Cerebellar cortex (tissue), 1 donor: ENCODE measurements at regions not wholly inside any gene's neighbourhood (a gene's known extent, or its start where the extent isn't known, plus 50 kb on each side); places are given as distances from the start of the nearest gene placed in this dataset.
"Not testable (repeated sequence)": the region's sequence is repeated elsewhere in the genome, so short reads cannot be mapped to it uniquely, and the experiment has no call there.

Experiments used
- DNase-seq: peaks from one replicate; pipeline ENCODE4 v3.0.0-alpha.2; 2015; ENCODE audit warnings: low spot score

DNA sequence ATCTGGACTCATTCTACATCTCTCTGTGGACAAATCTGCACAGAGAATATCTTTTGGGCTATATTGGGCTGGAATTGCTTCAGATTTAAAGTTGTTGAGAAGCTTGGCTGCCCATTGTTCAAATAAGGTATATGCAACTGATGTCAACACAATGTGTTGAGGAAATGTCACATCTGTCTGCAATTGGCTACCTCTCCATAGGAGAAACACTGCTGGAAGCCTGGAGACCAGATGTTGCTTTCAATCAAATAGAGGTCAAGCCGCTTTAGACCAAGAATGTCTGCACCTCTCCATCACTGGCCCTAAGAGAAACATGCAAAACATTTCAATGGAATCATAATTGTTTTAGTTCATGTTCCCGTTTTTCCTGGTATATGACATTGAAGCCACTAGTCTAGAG lies 720.2 kb downstream of the SLC4A3 start:
- DNase-seq, result no peak

DNA sequence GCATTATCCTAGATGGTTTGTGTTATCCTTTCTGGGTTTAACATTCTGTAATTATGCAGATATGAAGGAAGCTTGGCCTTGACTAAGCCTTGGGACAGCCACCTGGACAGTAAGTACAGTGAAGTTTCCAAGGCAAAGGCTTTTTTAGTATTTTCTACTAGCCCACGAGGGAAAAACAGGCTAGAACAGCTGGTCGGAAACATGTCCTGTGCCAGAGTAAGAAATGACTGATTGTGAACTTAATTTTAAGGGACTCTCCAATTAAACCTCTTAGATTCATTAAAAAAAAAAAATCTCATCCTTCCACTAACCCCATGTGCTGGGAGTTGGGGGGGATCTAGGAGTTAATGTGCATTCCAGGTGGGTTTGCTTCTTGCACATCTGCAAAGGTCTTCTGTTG lies 720.8 kb downstream of the SLC4A3 start:
- no peak for DNase-seq

DNA sequence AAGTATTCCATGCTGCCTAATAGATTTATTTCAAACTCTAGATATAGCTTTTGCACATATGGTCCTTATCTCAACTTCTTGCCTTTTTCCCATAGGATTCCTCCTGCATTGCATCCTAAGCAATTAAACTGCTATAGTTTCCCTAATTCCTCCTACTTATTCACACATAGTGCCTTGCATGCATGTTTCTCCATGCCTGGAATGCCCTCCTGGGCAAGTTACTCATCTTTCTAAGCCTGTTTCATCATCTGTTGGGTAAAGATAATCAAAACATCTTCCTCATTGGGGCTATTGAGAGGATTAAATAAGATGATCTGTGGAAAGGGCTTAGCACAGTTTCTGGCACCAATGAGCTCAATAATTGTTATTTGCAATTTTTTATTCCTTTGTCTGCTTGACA lies 726.5 kb downstream of the SLC4A3 start:
- no peak for DNase-seq

DNA sequence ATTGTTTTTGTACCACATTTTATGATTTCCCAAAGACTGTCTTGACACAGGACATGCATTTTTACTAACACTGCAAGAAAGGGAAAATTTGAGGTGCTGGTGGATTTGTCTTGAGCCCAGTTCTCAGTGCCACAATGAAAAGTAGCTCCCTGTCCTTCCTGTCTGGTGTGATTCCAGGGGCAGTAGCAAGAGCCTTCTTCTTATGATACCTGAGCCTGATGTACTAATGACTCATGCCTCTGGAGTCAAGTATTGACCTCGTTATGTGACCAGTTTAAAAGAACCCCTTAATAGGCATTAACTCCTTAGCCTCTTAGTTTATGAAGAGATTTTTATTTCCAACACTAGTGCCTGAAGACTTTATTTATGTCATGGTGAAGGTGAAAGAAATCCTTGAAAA lies 728.6 kb downstream of the SLC4A3 start:
- no peak for DNase-seq

DNA sequence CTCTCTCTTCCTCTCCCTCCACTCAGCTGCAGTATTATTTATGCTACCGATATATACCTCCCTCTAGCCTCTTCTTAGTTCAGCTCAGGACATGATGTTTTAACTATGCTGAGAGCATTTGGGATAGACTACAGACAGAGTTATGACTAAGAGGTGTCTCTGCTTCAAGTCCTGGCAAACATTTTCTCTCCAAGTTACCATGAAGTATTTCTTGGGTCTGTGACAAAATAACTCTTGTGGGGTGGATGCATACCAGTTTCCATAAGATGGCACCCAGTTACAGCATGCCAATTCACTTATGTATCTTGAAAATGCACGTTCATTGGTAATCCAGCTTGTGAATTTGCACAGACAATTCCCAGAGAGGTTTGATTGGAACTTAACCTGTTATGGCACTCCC lies 737.6 kb downstream of the SLC4A3 start:
- DNase-seq, result no peak

DNA sequence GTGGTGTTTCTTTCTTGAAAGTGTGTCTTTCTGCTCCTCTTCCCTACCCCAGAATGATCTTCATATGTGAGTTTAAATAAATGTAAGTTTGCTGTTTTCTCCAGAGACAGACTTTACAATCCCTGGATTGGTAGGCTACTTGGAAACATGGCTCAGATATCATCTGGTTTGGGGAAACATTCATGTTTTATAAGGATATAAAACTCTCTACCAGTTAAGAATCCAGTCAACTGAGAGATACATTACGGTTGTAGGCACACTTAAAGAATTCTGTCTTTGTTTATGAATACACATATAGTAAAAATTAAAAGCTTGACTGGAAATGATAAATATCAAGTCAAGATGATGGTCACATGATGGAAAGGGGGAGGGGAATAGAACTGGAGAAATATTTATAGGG lies 739.3 kb downstream of the SLC4A3 start:
- no peak for DNase-seq

DNA sequence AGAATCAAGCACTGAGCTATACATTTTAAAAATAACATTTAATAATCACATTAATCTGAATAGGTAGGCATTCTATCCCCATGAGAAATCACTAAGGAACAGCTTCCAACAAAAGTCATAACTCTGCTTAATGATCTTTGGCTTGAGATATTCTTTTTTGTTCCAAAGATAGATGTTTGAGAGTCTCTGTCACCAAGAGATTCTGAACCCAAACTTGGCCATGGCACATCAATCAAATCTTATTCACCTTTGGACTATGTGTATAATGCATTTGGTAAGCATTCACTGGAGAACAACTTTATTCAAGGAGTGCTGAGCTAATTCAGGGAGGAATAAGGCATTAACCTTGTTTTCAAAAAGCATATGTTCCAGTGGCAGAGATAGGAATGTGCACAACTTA lies 743.3 kb downstream of the SLC4A3 start:
- DNase-seq, result no peak

DNA sequence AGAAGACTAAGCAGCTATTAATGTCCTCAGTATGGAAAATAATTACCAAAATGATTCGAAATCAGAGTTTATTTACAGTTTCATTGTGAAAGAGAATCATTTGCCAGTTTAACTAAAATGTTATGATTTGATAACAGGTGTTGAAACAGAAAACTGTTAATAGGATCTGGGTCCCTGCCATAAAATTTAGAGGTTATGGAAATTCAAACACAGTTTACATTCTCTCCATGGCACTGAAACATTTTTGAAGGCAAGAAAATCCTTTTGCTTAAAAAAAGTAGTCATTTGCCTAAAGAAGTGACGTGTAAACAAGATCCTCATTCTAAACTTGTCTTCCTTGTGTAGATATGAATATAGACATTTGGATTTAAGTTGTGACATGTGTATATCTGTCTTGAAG lies 743.8 kb downstream of the SLC4A3 start:
- no peak for DNase-seq

DNA sequence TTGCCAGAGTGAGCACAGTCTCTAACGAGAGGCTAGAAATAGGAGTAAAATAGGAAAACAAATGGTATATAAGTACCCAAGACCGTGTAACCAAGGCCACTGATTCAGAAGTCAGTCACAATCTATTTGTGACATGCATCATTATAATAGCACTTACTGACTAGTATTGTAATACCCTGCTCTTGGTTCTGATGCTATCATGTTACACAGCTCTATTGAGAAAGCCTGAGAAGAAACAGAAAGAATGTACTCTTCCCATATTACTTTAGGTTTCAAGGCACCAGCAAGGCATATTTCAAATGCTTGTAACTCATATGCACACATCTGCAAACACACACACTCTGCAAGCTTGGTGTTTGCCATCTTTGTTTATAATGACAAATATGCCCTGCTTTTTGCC lies 746.4 kb downstream of the SLC4A3 start:
- DNase-seq, result no peak

DNA sequence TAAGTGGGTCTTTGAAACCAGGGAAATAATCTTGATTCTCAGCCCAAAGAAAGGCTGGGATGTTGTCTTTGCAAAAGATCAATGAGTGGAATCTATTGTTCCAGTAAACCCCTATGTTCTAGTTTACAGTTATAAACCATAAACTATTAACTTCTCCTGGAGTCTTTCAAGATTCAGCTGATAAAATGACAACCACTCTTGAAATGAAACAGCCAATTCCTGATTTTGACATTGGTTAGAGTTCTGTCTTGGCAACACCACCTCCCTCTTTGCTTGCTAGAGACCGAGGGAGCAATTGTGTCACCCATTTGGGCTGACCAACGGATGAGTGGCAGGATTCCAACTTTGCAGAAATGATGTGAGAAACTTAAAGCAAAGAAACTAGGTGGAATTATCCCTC lies 746.9 kb downstream of the SLC4A3 start:
- DNase-seq, result no peak

DNA sequence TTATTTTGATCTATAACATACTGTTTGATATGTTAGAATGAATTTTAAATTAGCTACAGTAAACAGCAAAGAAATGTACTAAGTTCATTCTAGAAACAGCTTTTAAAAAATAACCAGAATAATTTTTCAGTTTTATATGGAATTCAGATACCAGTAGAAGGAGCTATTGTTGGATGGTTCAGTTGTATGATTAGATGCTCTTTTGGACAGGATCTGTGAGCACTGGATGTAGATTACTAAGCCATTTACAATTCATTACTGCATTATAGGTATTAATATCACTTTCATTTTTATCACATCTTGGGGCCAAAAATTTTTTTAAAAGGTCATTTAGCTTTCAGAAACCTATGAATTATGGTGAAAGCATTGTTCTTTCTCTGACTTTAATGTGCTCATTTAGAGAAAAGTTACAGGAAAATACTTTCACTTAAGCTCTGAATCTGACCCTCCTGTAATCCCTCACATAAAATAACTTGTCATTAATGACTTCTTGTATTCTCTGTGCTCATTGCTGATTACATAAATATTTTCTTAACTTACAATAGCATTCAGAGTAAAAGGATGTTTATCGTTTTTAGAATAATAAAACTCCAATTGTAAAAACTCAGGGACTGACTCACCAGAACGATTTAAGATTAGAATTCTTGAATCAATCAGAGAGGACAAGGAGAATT lies 750.2 kb downstream of the SLC4A3 start:
- no peak for DNase-seq

DNA sequence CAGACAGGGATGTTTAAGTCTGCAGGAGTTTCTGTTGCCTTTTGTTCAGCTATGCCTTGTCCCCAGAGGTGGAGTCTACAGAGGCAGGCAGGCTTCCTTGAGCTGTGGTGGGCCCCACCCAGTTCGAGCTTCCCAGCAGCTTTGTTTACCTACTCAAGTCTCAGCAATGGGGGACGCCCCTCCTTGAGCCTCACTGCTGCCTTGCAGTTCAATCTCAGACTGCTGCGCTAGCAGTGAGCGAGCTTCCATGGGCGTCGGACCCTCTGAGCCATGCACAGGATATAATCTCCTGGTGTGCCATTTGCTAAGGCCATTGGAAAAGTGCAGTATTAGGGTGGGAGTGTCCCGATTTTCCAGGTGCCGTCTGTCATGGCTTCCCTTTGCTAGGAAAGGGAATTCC lies 760.3 kb downstream of the SLC4A3 start:
- not testable (repeated sequence) for DNase-seq

DNA sequence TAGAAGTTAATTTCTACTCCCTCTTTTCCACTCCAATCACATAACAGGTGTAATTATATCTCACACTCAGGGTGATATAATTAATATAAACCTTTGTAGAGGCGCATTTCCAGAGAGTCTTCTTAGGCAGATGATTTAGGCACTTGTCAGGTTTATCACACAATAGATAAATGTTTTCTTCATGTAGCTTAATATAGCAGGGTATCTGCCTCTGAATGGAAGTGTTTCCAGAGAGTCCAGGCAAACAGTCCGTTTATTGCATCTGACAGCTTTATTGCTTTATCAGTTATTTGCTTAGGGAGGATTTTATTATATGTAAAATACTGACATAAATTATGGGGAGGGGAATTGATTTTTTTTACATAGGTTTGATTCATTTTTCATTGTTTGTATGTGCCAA lies 766.3 kb downstream of the SLC4A3 start:
- no peak for DNase-seq

DNA sequence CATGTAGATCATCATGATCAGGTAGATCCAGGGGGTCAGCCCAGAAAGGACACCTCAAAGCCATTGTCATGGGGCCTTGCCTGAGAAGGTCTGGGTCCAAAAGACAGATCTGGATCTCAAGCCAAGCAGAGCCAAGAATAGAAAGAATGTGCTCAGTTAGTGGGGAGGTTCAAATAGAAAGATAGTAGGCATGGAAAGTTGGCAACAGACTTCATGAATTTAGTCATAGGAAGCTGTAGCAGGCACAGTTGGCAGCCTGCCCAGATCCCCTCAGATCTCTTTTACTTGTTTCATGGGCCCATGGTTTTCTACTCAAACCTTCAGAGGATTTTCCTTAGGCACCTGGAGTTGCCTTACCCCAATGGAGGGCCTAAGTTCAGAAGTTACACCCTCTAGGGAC lies 767.0 kb downstream of the SLC4A3 start:
- no peak for DNase-seq

DNA sequence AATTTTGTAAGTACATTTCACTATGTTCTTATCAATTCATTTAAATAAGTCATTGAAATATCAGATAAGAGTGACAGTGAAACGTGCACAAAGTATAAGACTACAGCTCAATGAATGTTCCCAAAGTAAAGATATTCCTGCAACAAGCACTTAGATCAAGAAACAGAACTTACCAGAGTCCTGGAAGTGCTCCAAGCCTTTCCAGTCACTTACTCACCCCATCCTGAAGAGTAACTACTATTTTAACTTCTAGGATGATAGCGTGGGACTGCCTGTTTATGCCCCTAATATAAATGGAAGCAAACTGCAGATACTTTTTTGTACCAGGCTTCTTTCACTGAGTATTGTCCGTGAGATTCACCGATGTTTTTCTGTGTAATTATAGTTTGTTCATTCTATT lies 768.9 kb downstream of the SLC4A3 start:
- DNase-seq, result no peak

DNA sequence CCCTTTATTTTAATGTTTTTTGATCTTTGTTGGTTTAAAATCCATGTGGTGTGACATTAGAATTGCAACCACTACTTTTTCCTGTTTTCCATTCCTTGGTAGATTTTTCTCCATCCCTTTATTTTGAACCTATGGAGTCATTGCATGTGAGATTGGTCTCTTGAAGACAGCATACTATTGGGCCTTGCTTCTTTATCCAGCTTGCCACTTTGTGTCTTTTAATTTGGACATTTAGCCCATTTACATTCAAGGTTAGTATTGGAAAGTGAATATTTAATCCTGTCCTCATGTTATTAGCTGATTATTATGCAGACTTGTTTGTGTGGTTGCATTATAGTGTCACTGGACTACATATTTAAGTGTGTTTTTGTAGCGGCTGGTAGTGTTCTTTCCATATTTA lies 782.9 kb downstream of the SLC4A3 start:
- no peak for DNase-seq

DNA sequence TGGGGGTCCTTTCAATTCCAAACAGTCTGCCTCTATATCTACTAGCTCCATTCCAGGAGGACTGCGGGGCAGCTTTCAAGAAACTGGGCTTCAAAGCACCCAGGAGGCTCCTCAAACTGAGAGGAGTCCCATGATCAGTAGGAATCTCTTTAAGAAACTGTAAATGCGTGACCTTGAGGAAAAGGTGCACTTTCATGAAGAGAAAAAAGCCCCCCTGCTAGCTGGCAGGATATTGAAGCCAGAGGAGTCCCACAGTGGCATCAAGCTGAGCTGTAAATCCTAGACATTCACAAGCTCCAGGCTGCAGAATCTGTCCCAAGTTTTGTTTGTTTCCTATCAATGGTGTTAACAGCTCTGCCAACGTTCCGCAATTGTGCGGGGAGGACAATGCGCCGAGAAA lies 790.1 kb downstream of the SLC4A3 start:
- no peak for DNase-seq

DNA sequence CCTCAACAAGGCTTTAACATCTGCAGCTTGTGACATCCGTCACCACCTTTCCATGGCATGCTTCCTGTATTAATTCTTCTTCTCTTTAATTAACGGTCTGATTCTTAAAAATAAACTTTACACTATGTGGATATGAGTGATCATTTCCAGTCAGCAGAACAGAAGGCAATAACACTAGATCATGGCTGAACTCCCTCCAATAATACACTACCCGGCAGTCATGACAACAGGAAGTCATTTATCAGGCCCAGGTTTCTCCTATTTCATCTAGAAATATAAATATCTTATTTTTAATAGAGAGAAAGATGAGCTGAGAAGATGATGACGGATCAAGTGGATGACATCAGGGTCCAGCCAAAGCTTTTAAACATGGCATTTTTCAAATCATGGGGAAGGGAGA lies 792.2 kb downstream of the SLC4A3 start:
- no peak for DNase-seq

DNA sequence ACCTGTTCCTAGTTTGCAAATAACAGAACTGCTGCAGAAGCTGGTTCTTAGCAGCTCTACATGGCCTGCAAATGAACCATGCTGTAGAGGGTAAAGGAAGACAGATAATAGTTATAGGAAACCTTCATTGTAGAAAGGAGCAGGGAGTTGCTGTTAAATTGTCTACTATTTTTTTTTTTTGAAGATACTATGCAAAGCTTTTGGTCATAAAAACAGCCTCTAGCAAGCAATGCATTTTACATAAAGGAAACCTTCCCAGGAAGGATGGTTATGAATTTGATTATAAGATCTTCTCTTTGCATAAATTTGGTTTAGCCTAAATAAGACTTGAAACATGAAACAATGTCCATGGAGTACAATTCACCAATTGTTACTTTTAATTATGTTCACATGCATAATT lies 793.4 kb downstream of the SLC4A3 start:
- no peak for DNase-seq

DNA sequence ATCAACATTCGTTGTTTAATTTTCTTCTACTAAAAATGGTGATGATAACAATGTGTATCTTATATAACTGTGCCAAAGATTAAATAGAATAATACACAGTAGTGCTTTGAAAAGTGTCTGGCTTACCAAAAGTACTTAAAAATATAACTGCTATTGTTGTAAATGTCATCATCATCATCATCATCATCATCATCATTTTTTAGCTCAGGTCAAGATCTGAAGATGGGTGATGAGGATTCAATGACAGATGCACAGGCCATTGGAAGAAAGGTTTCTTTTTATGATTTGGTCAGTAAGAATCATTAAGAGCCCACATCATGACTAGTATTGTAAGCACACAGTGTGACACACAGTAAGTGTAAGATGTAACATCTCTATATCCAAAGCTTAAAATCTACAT lies 795.2 kb downstream of the SLC4A3 start:
- DNase-seq, result no peak

DNA sequence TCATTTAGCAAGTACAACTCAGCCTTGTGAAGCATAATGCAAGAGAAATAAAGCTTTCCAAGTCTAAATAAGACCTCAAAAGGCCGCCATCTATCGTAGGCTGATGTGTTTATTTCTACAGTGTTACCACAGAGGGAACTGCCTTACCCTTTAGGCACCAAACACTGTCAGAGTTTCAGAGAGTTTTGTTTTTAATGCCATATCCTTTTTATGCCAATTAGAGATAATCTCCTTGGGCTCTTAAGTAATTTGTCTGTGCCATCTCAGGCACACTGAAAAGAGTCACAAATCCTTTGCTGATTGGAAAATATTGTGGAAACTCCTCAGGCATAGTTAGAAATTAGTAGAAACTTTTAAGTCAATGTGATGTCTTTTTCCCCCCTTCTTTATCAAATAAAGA lies 797.1 kb downstream of the SLC4A3 start:
- no peak for DNase-seq

DNA sequence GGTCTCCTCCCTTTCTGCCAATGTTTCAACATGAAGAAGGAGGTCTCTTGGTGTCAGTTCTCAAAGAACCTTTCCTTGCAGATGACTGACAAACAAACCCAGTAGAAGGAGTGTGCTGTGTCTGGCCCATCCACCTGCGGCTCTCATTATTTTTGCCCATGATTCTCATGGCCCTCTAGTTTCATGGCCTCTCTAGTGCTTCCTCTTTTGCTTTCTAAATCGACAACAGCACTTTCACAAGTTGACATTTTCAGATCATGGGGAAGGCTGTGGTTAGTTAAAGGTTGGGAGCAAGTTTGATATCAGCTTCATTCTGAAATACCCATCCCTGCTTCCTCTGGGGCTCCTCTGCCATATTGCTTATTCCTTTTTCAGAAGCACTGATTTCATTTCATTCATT lies 805.2 kb downstream of the SLC4A3 start:
- DNase-seq, result no peak

DNA sequence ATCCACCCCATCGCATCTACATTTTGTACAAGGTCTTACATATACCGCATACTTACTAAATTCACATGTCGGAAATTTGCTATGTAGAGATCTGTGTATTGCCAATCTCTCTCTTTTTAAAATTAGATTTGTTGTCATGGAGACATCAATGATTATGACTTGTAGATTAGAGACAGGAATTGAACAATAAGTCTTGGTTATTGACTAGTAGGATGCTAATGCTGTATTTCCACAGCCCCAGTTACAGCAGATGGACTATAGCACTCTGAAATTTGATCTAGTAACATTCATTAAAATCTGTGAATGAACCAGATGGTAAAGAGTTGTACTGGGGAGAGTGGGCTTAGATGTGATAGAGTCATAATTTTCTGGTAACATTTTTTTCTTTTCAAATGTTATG lies 805.7 kb downstream of the SLC4A3 start:
- no peak for DNase-seq

DNA sequence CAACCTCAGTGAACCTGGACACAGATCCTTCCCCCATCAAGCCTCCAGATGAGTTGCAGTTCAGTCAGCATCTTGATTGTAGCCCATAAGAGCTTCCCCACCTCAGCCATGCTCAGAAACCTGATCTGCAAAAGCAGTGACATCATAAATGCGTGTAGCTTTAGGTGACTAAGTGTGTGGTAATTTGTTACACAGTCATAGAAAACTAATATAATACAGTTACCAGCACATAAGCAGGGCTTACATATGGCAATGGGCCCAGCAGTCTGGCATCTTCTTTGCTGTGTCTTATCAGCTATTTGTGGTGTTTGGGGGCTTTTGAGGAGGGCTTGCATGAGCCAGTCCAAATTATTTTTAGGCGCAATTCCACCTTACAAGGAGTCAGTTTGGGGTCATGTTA lies 807.0 kb downstream of the SLC4A3 start:
- no peak for DNase-seq

DNA sequence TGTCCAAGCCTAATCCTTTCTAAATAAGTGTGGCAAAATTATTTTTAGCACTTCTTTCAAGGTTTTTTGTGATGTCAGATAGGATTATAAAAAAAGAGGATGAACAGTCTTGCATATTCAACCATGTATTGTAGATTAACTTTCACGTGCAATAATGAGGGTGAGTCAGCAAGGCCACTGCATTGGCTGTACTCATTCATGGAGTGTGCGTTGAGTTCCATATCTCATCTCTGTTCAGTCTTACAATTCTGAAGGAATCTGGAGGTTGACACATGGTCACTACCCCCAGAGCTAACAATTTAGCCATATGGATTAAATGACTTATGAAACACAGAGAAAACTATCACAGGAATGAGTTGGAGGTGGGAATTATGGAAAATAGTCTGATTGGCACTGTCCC lies 810.5 kb downstream of the SLC4A3 start:
- DNase-seq, result no peak
